ENCODE measurements at regions not wholly inside any gene's neighbourhood (a gene's known extent, or its start where the extent isn't known, plus 50 kb on each side); places are given as distances from the start of the nearest gene placed in this dataset.

GRCh38 chr1:60937720-60938119, 144.6 kb upstream of the NFIA start:
- TF ChIP-seq CTCF (IDR thresholded peaks at IDR 0.05) (no peak), POLR2A (IDR thresholded peaks at IDR 0.05) (no peak)
